NCI-H774 (cell line): ENCODE measurements at regions not wholly inside any gene's neighbourhood (a gene's known extent, or its start where the extent isn't known, plus 50 kb on each side); places are given as distances from the start of the nearest gene placed in this dataset.
"Not testable (repeated sequence)": the region's sequence is repeated elsewhere in the genome, so short reads cannot be mapped to it uniquely, and the experiment has no call there.

Experiments used
- DNase-seq: peaks from one replicate; lab custom pipeline; 2025; lab: John Stamatoyannopoulos, UW

DNA sequence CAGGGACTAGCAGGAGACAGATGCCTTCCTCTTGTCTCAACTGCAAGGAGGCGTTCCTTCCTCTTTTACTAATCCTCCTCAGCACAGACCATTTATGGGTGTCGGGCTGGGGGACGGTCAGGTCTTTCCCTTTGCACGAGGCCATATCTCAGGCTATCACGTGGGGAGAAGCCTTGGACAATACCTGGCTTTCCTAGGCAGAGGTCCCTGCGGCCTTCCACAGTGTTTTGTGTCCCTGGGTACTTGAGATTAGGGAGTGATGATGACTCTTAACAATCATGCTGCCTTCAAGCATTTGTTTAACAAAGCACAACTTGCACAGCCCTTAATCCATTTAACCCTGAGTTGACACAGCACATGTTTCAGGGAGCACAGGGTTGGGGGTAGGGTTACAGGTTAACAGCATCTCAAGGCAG, 1238.6 kb downstream of the OLFM4 start:
- DNase-seq = not testable (repeated sequence)

DNA sequence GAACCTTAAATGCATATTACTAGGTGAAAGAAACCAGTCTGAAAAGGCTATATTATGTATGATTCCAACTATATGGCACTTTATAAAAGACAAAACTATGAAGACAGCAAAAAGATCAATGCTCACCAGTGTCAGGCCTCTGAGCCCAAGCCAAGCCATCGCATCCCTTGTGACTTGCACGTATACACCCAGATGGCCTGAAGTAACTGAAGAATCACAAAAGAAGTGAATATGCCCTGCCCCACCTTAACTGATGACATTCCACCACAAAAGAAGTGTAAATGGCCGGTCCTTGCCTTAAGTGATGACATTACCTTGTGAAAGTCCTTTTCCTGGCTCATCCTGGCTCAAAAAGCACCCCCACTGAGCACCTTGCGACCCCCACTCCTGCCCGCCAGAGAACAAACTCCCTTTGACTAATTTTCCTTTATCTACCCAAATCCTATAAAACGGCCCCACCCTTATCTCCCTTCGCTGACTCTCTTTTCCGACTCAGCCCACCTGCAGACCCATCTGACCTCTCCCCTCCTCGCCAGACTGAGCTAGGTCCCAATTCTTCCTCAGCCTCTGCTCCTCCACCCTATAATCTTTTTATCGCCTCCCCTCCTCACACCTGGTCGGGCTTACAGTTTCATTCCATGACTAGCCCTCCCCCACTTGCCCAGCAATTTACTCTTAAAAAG, 1239.5 kb downstream of the OLFM4 start:
- not testable (repeated sequence) for DNase-seq

DNA sequence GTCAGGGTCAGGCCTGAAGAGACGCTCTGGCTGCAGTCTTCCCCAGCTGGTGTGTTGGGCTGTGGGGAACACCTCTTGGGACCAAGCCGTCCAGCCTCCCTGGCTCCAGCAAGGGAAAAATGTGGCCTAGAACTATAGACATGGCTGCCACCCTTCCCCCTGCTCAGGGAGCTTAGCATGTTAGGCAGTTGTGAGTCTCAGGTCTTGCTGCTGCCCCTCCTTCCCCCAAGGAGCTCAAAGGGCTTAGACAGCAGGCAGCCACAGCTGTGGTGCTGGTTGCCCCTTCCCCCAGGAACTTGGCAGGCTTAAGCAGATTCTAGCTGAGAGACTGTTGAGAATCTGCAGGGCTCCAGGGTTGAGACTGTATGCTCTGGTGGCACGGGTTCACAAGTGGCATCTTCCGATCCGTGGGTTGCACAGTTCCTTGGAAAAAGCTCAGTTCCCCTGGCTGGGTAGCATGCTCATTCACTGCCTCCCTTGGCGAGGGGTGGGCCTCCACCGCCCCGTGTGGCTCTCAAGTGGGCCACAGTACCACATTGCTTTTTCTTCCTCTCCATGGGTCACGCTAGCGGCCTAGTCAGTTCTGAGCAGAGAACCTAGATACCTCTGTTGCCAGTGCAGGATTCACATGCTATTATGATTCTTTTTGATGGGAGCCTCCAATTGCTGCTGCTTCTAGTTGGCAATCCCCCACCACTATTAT, 1258.6 kb downstream of the OLFM4 start:
- DNase-seq = no peak

- DNase-seq = no peak
These were observed 1272.5 kb downstream of the OLFM4 start for GRCh38 chr13:54301085-54301484.

GRCh38 chr13:54305377-54305776, 1276.8 kb downstream of the OLFM4 start:
- no peak for DNase-seq

DNA sequence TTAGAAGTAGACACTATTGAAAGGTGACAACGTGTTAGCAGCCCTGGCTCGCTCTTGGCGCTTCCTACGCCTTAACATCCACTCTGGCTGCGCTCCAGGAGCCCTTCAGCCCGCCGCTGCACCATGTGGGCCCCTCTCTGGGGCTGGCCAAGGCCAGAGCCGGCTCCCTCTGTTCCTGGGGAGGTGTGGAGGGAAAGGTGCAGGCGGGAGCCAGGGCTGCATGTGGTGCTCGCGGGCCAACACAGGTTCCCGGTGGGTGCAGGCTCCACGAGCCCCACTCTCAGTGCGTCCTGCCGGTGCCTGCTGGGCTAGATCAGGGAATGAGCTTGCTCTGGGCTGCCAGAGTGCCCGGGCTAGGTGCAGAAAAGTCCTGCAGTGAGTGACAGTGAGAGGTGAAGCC, 1284.3 kb downstream of the OLFM4 start:
- DNase-seq = no peak

GRCh38 chr13:54317722-54318121, 1289.1 kb downstream of the OLFM4 start:
- DNase-seq = no peak

GRCh38 chr13:54337540-54337939, 1308.9 kb downstream of the OLFM4 start:
- DNase-seq = no peak

DNA sequence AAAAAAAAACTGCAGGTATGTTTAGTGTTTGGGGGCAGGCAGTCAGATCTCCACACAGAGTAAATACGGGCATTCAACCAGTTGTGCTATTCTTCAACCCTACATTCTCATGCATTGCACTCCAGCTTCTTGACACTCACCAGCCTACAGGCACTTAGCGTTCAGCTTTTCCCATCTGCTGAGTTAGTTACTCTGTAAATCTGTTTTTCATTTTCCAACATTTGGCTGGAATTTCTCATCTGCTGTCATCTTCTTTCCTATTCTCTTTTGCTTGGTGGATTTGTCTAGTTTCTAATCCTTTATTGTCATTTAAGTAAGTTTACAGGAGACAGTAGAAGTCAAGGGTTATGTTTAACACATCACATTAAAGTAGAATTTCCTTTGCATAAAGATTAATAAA, 1318.9 kb downstream of the OLFM4 start:
- no peak for DNase-seq

DNA sequence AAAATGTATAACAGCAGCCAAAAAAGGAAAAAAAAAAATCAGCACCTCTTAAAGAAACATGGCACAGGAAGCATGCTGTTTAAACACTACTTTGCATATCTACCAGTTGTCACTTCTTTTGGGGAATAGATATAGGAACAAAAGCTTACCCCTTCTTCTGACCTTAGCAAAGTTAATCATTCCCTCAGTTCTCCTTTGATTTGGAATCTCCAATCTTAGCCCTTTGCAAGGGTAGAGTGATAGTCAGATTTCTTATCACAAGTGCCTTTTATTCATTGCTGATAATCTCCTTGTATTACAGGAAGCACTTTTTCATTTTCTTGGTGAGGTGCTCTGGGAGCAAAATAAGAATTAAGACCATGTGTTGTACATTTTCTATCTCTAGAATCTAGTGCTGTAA, 1327.6 kb downstream of the OLFM4 start:
- DNase-seq = no peak

DNA sequence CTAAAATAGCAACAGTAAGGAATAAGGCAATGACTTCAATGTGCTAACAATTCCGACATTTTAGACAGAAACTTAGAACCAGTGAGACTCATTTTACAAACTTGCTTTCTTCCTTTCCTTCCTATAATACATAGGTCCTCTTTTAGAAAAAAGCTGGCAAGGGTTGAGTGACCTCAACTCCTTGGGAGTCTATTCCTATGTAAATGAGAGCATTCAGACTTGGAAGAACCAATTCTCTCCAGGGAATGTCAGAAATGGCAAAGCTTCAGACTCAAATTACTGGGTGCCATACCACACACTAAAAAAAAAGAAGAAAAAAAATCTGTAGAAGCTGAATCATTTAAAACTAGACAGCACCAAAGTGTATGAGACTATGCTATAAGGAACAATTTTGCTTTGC, 1328.2 kb downstream of the OLFM4 start:
- DNase-seq = no peak

DNA sequence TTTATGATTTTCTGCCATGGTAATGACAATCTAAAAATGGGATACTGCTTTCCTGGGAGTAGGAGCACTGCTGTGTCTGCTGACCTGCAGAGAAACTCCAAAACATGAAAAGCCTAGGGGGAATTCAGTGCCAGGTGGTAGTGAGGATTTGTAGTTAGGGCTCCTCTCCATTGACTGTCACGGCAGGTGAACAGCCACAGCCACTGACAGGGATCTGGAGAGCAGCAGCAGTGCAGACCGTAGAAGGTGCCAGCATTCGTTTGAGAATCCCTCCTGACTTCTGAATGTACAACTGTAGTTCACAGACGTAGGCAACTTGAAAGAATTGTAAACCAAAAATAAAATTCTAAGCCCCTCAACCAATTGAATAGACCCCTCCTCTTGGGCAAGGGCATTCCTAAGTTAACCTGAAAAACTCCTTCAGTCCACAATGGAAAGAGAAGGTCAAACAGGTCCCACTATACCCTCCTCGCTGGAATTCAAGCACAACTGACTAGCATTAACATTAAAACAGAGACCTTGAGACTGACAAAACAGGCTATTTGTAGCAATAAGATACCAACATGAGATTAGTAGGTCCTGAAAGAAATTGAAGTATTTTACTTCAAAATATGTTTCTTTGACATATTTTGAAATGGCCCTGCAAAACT, 1328.8 kb downstream of the OLFM4 start:
- no peak for DNase-seq

DNA sequence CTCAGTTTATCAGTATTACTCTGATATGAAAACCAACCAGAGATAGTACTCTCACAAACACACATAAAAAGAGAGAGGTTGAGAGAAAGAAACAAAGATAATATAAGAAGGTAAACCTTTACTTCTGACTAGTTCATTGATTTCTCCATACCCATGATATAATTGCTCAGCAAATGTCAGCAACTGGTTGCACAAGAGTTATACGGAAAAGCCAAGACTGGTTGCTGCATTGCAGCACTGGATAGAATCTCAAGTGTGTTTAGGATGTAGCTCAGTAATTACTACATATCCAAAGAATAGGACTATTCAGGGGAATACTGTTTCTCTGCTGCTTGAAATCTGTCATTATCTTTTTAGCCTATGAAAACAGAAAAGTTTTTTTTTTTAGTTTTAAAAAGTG, 1332.8 kb downstream of the OLFM4 start:
- no peak for DNase-seq

DNA sequence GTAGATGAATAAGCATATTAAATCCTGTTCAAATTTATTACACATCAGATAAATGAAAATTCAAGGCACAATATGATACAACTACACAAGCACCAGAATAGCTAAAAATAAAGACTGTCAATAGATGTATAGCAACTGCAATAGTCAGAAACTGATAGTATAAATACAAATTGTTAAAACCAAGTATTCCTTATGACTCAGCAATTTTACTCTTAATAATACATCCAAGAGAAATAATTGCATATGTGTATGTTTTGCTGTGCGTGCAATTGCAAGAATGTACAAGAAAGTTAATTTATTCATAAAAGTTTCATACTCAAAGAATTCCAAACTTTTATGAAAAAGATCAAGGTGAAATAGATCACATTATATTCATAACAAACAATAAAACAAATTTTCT, 1338.1 kb downstream of the OLFM4 start:
- DNase-seq = no peak

DNA sequence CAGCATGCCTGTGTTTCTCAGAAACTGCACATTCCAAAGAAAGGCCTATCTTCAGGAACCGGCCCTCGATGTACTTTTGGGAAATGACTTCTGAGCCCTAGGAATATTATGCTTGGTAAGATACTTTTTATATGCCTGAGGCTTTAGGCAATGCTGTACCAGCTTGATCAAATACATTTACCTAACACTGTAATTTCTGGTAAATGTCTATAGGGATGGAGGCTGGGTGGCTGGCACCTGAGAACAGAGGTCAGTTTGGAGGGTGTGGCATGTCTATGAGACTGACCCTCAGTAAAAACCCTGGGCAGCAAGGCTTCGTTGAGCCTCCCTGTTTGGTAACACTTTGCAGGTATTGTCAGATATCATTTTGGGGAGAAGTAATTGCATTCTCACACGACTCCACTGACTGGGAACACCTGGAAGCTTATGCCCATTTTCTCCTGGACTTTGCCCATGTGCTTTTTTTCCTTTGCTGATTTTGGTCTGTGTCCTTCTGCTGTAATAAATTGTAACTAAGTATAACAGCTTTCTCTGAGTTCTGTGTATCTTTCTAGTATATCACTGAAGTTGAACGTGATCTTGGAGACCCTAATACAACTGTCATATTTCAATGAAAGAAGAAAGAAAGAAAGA, 1339.1 kb downstream of the OLFM4 start:
- no peak for DNase-seq

DNA sequence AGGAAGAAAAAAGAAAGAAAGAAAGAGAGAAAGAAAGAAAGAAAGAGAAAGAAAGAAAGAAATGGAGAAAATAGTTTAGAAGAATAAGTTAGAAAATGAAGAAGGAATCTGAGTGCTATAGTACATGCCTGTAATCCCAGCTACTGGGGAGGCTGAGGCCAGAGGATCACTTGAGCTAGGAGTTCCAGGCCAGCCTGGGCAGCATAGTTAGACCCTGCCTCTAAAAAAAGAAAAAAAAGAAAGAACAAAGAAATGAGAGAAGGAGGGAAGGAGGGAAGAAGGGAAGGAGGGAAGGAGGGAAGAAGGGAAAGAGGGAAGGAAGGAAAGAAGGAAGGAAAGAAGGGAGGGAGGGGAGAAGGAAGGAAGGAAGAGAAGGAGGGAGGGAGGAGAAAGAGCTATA, 1339.8 kb downstream of the OLFM4 start:
- DNase-seq = no peak

DNA sequence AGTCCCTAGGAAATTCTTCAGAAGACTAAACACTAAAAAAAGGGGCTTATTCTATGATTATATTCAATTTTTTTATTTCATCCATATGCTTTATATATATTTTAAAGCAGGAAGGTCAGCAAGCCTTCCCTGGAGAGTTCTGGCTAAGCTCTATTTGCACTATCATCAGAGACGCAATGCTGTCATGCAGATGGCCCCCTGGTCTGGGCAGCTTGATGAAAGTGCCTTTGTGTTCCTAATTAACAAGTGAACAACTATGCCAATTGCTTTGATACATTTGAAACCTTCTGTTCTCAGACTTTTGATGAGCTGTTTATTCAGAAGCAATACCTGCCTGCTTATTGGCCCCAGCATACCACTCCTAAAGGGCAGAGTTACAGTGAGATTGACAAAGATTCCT, 1344.6 kb downstream of the OLFM4 start:
- no peak for DNase-seq

DNA sequence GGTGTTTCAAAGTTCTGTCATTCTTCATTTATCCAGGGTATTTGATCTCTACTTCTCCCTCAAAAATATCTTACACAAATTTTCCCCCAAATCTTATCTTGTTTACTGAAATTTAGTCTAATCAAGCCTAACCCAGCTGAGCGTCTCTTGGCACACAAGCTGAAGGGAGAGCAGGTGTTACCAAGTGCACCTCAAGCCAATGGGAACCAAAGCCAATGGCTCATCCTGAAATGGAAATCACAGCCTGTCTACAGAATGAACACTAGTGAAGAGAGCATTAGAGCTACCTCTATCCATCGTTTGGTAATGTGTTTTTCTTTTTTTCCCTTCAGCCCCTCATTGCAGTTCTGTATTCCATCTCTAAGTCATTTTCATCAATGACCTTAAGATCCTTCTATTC, 1350.8 kb downstream of the OLFM4 start:
- DNase-seq = no peak

DNA sequence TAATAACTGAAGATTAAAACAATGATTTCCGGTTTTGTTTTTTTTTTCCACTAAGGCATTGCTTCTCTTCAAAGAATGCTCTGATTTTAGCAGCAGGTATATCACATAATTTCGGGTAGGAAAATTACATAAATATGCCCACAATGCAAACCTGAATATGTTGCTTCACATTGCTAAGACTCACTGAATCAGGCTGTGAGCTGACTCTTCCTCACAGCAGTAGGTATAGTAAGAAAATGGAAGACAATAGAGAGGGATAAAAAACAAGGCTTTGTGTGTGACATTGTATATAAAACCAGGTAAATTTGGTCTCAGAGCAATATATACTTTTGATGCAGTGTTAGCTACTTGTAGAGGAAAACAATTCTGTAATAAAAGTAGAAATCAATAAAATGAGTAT, 1355.0 kb downstream of the OLFM4 start:
- DNase-seq = no peak

DNA sequence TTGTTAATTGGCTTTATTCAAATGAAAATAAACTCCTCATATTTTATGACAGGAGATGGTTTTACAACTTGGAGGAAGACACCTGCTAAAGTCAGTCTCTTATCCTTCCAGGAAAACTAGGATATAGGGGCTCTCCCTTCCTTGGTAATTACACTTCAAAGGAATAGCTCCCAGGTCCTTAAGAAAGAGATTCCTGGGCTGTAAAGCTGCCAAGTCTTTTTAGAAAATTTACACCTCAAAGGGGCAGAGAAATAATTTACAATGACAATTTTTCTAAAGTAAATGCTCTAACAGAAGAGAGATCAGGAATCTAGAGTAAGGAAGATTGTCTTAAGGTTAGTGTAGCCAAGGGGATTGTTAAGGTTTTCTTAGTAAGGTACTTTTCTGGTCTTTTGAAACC, 1359.0 kb downstream of the OLFM4 start:
- DNase-seq = no peak

GRCh38 chr13:54390841-54391240, 1362.2 kb downstream of the OLFM4 start:
- no peak for DNase-seq

GRCh38 chr13:54394085-54394700, 1365.6 kb downstream of the OLFM4 start:
- DNase-seq = no peak

GRCh38 chr13:54394908-54395307, 1366.3 kb downstream of the OLFM4 start:
- no peak for DNase-seq
